ENCODE measurements at regions not wholly inside any gene's neighbourhood (a gene's known extent, or its start where the extent isn't known, plus 50 kb on each side); places are given as distances from the start of the nearest gene placed in this dataset.

DNA sequence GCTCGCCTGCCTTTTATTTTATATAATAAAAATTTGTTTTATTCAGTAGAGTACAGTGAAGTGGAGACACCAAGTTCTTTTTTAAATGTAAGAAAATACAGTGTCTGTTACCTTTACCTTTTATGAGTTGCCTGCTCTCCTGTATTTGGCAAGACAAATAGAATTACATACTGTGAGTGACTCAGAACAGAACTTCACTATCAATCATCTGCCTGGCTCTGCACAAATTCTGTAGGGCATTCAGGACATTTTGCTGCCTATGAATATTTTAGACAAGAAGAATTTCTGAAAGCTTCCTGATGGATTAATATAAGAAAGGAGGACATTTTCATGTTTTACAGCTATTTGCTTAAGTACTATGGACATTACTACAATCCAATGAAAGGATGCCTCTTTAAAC, 135.4 kb upstream of the PHF14 start:
- TF ChIP-seq GATA2 (IDR thresholded peaks at IDR 0.05; ENCODE audit: low read depth, low read length) (no peak), GATA3 (IDR thresholded peaks at IDR 0.05; ENCODE audit: low read depth, low read length) (no peak)
